ENCODE measurements at regions not wholly inside any gene's neighbourhood (a gene's known extent, or its start where the extent isn't known, plus 50 kb on each side); places are given as distances from the start of the nearest gene placed in this dataset.

DNA sequence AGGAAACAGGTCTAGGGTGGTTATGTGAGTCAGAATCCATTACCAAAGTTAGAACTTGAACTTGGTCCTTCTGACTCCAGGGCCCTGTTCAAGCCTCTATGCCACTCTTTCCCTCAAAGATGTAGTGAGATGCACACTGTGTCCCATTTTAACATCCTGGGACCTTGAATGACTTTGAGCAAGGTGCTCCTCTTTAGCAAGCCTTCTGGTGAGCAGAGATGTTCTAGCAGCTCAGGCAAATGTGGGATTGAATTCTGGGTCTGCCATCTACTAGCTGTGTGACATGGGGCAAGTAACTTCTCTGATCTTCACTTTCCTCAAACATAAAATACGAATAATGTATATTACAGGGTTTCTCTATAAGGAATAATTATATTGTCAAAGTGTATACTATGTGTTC, 294.0 kb upstream of the CXCR4 start:
- ChIA-PET POLR2A (no interaction called here), RAD21 (ENCODE audit: unreplicated experiment) (no interaction called here), SMC1A (ENCODE audit: uncharacterized antibody, unreplicated experiment) (no interaction called here), CTCF (no interaction called here)
- intact Hi-C loops (cut with micrococcal nuclease; ENCODE audit: unreplicated experiment) (no loop called here), in situ Hi-C loops (cut with MboI) (no loop called here)
- no peak overlapping the region for H3K4me3 ChIP-seq
- H3K79me2 ChIP-seq (ENCODE audit: control insufficient read depth, insufficient read depth, low read length): no peaks in the 10 kb centered on the region
- DNase-seq (ENCODE audit: low read depth, low spot score) (no peak), FAIRE-seq (no peak), ATAC-seq (no peak)
- H2AFZ ChIP-seq (ENCODE audit: control insufficient read depth, low read depth, low read length): no peak overlapping the region
- H3K4me1 ChIP-seq (ENCODE audit: control insufficient read depth, insufficient read depth, low read length): no peaks in the 10 kb centered on the region
- peaks cover 0 to 7% of the 10 kb centered on the region in 2 experiments; a peak in 2 of 4 replicates for H3K27me3 ChIP-seq (replicated peaks in 1 of 2; ENCODE audit: control insufficient read depth in 2 of 2, insufficient read depth in 2 of 2, low read length in 1 of 2)
- no TSS peak for BruUV-seq (replicated peaks)
- no peak overlapping the region for H3K27ac ChIP-seq (ENCODE audit: control insufficient read depth, insufficient read depth)
- H3K9me3 ChIP-seq (replicated peaks; ENCODE audit: control insufficient read depth, insufficient read depth, low read length): no peaks in the 10 kb centered on the region
- H3K4me2 ChIP-seq (ENCODE audit: control insufficient read depth, insufficient read depth): no peak overlapping the region
- no peak overlapping the region for H3K9ac ChIP-seq (ENCODE audit: control insufficient read depth, insufficient read depth, low read length)
- H4K20me1 ChIP-seq (ENCODE audit: control insufficient read depth, insufficient read depth): no peaks in the 10 kb centered on the region
- H3K36me3 ChIP-seq (ENCODE audit: control insufficient read depth in 2 of 2, insufficient read depth in 2 of 2, low read length in 1 of 2): no peaks in the 10 kb centered on the region
- WGBS (ENCODE audit: insufficient coverage, insufficient replicate concordance, low lambda C conversion rate, missing lambda C conversion rate): 0% methylated on average over 1 of the region's 1 CpG
- TF ChIP-seq KAT2A (conservative IDR thresholded peaks at IDR 0.05; ENCODE audit: control insufficient read depth, low read depth, low read length) (no peak), MTA3 (IDR thresholded peaks at IDR 0.05; ENCODE audit: borderline replicate concordance, low read length) (no peak), HDAC2 (IDR thresholded peaks at IDR 0.05) (no peak), BHLHE40 (IDR thresholded peaks at IDR 0.05; ENCODE audit: borderline replicate concordance in 1 of 2, low read depth in 2 of 2, low read length in 1 of 2) (no peak), NFXL1 (IDR thresholded peaks at IDR 0.05; ENCODE audit: borderline replicate concordance) (no peak), POLR2A (IDR thresholded peaks at IDR 0.05; ENCODE audit: low read depth, low read length) (no peak), CREM (IDR thresholded peaks at IDR 0.05; ENCODE audit: low read depth) (no peak), JUND (IDR thresholded peaks at IDR 0.05; ENCODE audit: low read depth, low read length) (no peak), NFYB (IDR thresholded peaks at IDR 0.05; ENCODE audit: insufficient read depth, low read depth, low read length) (no peak), NBN (IDR thresholded peaks at IDR 0.05) (no peak), RCOR1 (conservative IDR thresholded peaks at IDR 0.05; ENCODE audit: low read depth, low read length) (no peak), BCLAF1 (IDR thresholded peaks at IDR 0.05) (no peak), ZNF24 (IDR thresholded peaks at IDR 0.05) (no peak), CEBPB (IDR thresholded peaks at IDR 0.05; ENCODE audit: borderline replicate concordance in 1 of 2, low read depth in 2 of 2, low read length in 2 of 2) (no peak)
- TF ChIP-seq, protein P1, sequence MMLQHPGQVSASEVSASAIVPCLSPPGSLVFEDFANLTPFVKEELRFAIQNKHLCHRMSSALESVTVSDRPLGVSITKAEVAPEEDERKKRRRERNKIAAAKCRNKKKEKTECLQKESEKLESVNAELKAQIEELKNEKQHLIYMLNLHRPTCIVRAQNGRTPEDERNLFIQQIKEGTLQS (IDR thresholded peaks at IDR 0.05; ENCODE audit: borderline replicate concordance, extremely low read depth, low read depth, low read length): no peak
- TF ChIP-seq, protein P2, sequence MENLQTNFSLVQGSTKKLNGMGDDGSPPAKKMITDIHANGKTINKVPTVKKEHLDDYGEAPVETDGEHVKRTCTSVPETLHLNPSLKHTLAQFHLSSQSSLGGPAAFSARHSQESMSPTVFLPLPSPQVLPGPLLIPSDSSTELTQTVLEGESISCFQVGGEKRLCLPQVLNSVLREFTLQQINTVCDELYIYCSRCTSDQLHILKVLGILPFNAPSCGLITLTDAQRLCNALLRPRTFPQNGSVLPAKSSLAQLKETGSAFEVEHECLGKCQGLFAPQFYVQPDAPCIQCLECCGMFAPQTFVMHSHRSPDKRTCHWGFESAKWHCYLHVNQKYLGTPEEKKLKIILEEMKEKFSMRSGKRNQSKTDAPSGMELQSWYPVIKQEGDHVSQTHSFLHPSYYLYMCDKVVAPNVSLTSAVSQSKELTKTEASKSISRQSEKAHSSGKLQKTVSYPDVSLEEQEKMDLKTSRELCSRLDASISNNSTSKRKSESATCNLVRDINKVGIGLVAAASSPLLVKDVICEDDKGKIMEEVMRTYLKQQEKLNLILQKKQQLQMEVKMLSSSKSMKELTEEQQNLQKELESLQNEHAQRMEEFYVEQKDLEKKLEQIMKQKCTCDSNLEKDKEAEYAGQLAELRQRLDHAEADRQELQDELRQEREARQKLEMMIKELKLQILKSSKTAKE (IDR thresholded peaks at IDR 0.05; ENCODE audit: low read depth, poor library complexity, severe bottlenecking): no peak
- TF ChIP-seq, protein P3, sequence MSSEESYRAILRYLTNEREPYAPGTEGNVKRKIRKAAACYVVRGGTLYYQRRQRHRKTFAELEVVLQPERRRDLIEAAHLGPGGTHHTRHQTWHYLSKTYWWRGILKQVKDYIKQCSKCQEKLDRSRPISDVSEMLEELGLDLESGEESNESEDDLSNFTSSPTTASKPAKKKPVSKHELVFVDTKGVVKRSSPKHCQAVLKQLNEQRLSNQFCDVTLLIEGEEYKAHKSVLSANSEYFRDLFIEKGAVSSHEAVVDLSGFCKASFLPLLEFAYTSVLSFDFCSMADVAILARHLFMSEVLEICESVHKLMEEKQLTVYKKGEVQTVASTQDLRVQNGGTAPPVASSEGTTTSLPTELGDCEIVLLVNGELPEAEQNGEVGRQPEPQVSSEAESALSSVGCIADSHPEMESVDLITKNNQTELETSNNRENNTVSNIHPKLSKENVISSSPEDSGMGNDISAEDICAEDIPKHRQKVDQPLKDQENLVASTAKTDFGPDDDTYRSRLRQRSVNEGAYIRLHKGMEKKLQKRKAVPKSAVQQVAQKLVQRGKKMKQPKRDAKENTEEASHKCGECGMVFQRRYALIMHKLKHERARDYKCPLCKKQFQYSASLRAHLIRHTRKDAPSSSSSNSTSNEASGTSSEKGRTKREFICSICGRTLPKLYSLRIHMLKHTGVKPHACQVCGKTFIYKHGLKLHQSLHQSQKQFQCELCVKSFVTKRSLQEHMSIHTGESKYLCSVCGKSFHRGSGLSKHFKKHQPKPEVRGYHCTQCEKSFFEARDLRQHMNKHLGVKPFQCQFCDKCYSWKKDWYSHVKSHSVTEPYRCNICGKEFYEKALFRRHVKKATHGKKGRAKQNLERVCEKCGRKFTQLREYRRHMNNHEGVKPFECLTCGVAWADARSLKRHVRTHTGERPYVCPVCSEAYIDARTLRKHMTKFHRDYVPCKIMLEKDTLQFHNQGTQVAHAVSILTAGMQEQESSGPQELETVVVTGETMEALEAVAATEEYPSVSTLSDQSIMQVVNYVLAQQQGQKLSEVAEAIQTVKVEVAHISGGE (CRISPR knock-in tag; IDR thresholded peaks at IDR 0.05): no peak

All from GM12878 (cell line).